Fibroblast of lung (primary cell): ENCODE measurements at regions not wholly inside any gene's neighbourhood (a gene's known extent, or its start where the extent isn't known, plus 50 kb on each side); places are given as distances from the start of the nearest gene placed in this dataset.

ENCODE experiments used
- DNase-seq, 2 donors: peaks; one replicate each; pipeline versions ENCODE4 v3.0.0 to v3.0.0-alpha.2; 2010; ENCODE audit warnings: low read depth in 2 of 2
- H2AFZ ChIP-seq: 2 replicates; pipeline ENCODE4 v1.5.1; 2012; ENCODE audit warnings: low read length, control low read depth, inconsistent platforms
- H3K27ac ChIP-seq: 2 replicates; pipeline ENCODE4 v1.5.1; 2011; ENCODE audit warnings: low read length, control low read depth; ENCODE audit not compliant: insufficient read depth
- H3K27me3 ChIP-seq: 2 replicates; pipeline ENCODE4 v1.5.1; 2011; ENCODE audit warnings: mild to moderate bottlenecking, low read length; ENCODE audit not compliant: control insufficient read depth, insufficient read depth
- H3K36me3 ChIP-seq: 2 replicates; pipeline ENCODE4 v1.5.1; 2011; ENCODE audit warnings: low read length; ENCODE audit not compliant: control insufficient read depth, insufficient read depth
- H3K4me1 ChIP-seq: 2 replicates; pipeline ENCODE4 v1.5.1; 2011; ENCODE audit warnings: low read length; ENCODE audit not compliant: control insufficient read depth, insufficient read depth; ENCODE audit errors: extremely low read depth
- H3K4me2 ChIP-seq: 2 replicates; pipeline ENCODE4 v1.5.1; 2011; ENCODE audit warnings: low read length, control low read depth; ENCODE audit not compliant: insufficient read depth; ENCODE audit errors: extremely low read depth
- H3K4me3 ChIP-seq, 4 experiments: fragments of 200-600 bp in 1 of 4; sonication (generic) in 1 of 4; replicated peaks in 1 of 4; 2 replicates each; pipeline ENCODE4 v1.5.1; 2011 to 2016; ENCODE audit warnings: low read length in 4 of 4, low read depth in 3 of 4, mild to moderate bottlenecking in 3 of 4, control low read depth in 2 of 4, inconsistent platforms in 1 of 4, mixed read lengths in 1 of 4; ENCODE audit not compliant: insufficient read depth in 1 of 4; ENCODE audit errors: control extremely low read depth in 1 of 4
- H3K79me2 ChIP-seq: 2 replicates; pipeline ENCODE4 v1.5.1; 2012; ENCODE audit warnings: mild to moderate bottlenecking, low read length, inconsistent platforms; ENCODE audit not compliant: control insufficient read depth, insufficient read depth
- H3K9ac ChIP-seq: 2 replicates; pipeline ENCODE4 v1.5.1; 2011; ENCODE audit warnings: mild to moderate bottlenecking, low read length, control low read depth; ENCODE audit not compliant: insufficient read depth
- H3K9me3 ChIP-seq: 2 replicates; pipeline ENCODE4 v1.5.1; 2012; ENCODE audit warnings: low read depth, low read length; ENCODE audit not compliant: control insufficient read depth, insufficient read depth
- H4K20me1 ChIP-seq: 2 replicates; pipeline ENCODE4 v1.5.1; 2011; ENCODE audit warnings: low read length; ENCODE audit not compliant: control insufficient read depth, insufficient read depth; ENCODE audit errors: extremely low read depth
- EZH2 ChIP-seq: IDR thresholded peaks from 2 replicates; pipeline ENCODE4 v1.5.1; 2012; ENCODE audit warnings: low read length, control low read depth, mild to moderate bottlenecking; ENCODE audit errors: missing control alignments
- TF ChIP-seq, protein P1 (sequence below), 2 donors: IDR thresholded peaks in 1 of 2; conservative IDR thresholded peaks in 1 of 2; 1 replicate in 1 of 2; 2 replicates in 1 of 2; pipeline ENCODE4 v1.5.1; 2011 to 2012; ENCODE audit warnings: low read length in 2 of 2, control low read depth in 1 of 2, inconsistent platforms in 1 of 2, low read depth in 1 of 2, mild to moderate bottlenecking in 1 of 2

DNA sequence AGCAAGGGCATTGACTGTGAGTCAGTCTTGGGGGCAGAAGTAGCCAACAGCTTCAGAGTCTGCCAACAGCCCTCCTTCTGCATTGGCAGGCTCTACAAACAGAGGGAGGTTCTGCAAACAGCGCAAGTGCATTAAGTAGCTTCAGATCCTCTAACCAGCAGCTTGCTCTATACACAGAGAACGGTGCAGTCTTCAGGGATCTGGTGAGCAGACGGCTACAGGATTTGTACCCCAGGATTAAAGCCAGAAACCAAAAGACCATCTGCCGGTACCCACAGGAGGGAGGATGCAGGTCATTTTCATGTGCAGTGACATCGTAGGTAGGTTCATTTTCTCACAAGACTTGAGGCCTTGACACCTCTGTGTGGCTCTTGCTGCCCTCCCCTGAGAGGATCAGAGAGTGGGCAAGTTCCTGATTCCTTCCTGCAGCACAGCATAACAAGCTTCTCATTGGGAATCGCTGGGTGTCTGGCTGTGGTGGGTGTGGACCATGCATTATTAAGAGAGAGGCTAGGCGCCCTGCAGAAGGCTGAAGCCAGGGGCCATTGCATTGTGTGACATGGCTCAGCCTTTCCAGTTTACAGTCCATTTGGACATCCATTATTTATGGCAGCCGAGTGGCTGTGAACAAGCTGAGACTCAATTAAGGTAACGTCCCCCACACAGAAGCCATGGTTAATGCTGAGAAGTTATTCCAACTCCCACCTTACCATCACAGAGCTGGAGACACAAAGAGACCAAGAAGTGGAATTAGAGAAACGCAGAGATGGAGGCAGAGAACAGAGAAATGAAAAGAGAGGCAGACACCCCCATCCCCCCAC, 250.0 kb downstream of the LRFN2 start:
- no peak for DNase-seq

DNA sequence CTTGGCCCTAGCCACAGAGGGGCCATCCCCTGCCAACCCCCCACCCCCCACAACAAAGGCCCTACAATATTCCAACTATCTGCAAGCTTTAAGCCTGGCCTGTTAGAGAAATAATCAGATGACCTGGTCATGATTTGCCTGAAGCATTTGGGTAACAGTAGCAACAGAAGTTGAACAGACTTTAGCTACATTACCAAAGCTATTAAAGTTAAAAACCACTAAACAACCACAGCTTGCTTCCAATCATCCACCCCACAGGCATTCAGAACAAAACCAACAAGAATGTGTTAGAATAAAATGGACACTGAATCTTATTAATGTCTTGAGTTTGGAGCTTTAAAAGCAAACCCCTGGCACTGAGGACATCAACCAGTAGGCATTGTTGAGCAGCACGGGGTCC, 250.9 kb downstream of the LRFN2 start:
- Histone ChIP-seq H3K79me2 (no peaks in the 10 kb centered on the region), H3K27me3 (no peaks in the 10 kb centered on the region), H2AFZ (no peak overlapping the region), H3K4me2 (no peak overlapping the region), H3K4me1 (no peaks in the 10 kb centered on the region), H3K4me3 (no peak overlapping the region), H3K9ac (no peak overlapping the region), H3K9me3 (no peaks in the 10 kb centered on the region), H3K36me3 (no peaks in the 10 kb centered on the region), H3K27ac (no peak overlapping the region), H4K20me1 (no peaks in the 10 kb centered on the region)
- peak in 1 of 2 donors; percentile 3 for DNase-seq
- no peak for TF ChIP-seq EZH2
- TF ChIP-seq, protein P1, sequence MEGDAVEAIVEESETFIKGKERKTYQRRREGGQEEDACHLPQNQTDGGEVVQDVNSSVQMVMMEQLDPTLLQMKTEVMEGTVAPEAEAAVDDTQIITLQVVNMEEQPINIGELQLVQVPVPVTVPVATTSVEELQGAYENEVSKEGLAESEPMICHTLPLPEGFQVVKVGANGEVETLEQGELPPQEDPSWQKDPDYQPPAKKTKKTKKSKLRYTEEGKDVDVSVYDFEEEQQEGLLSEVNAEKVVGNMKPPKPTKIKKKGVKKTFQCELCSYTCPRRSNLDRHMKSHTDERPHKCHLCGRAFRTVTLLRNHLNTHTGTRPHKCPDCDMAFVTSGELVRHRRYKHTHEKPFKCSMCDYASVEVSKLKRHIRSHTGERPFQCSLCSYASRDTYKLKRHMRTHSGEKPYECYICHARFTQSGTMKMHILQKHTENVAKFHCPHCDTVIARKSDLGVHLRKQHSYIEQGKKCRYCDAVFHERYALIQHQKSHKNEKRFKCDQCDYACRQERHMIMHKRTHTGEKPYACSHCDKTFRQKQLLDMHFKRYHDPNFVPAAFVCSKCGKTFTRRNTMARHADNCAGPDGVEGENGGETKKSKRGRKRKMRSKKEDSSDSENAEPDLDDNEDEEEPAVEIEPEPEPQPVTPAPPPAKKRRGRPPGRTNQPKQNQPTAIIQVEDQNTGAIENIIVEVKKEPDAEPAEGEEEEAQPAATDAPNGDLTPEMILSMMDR (conservative IDR thresholded peaks at IDR 0.05 in 1 of 2, IDR thresholded peaks at IDR 0.05 in 1 of 2; ENCODE audit: low read depth in 1 of 2, low read length in 2 of 2), result no peak

More for the DNA sequence above, 250.0 kb downstream of the LRFN2 start:
- H4K20me1 ChIP-seq, result no peaks in the 10 kb centered on the region
- no peaks in the 10 kb centered on the region for H3K4me1 ChIP-seq
- H3K27ac ChIP-seq, result no peak overlapping the region
- no peak overlapping the region for H3K9ac ChIP-seq
- no peak overlapping the region for H3K4me2 ChIP-seq
- H3K79me2 ChIP-seq, result no peaks in the 10 kb centered on the region
- no peak overlapping the region for H2AFZ ChIP-seq
- no peaks in the 10 kb centered on the region for H3K9me3 ChIP-seq
- TF ChIP-seq EZH2, result no peak
- TF ChIP-seq, protein P1 (conservative IDR thresholded peaks at IDR 0.05 in 1 of 2, IDR thresholded peaks at IDR 0.05 in 1 of 2; ENCODE audit: low read depth in 1 of 2, low read length in 2 of 2), result no peak
- no peak overlapping the region for H3K4me3 ChIP-seq
- no peaks in the 10 kb centered on the region for H3K36me3 ChIP-seq
- no peaks in the 10 kb centered on the region for H3K27me3 ChIP-seq

DNA sequence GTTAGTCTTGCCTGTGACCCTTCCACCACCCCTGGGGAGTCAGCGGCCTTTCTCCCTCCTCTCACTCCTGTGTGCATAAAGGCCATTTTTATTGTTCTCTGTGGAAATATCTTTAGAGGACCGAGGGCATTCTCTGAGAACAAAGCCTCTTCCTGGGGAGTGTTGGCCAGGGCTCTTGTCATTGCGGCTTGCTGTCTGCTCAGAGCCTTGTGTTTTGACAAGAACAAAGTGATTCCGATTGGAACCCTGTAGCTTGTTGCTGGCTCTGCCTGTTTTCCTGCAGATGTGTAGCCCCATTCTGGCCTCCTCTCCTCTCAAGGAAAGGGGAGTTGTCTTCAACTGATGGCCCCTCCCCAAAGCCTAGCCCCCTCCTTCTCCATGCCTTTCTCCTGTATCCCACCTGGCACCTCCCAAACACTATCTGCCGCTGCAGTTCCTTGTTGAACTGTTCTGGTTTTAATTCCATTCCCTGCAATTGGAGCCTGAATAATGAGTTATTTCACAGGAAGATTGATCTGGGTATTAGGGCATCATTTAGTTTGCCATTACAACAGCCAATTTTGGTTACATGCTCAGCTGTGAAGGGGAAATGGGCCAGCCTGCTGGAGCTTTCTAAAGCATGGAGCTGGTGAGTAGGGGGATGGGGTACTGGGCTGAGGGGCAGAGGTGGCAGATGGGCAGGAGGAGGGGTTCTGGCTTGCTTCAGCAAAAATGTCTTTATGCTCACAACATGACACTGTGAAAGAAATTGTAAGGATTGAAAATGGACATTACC, 252.5 kb downstream of the LRFN2 start:
- Histone ChIP-seq H3K4me2 (no peak overlapping the region), H4K20me1 (no peaks in the 10 kb centered on the region), H3K79me2 (no peaks in the 10 kb centered on the region), H3K4me1 (no peaks in the 10 kb centered on the region), H3K9ac (no peak overlapping the region), H3K27ac (no peak overlapping the region), H3K27me3 (no peaks in the 10 kb centered on the region), H3K4me3 (no peak overlapping the region), H2AFZ (no peak overlapping the region), H3K36me3 (no peaks in the 10 kb centered on the region), H3K9me3 (no peaks in the 10 kb centered on the region)
- TF ChIP-seq EZH2, result no peak
- TF ChIP-seq, protein P1 (conservative IDR thresholded peaks at IDR 0.05 in 1 of 2, IDR thresholded peaks at IDR 0.05 in 1 of 2; ENCODE audit: low read depth in 1 of 2, low read length in 2 of 2), result no peak
- no peak for DNase-seq
